ENCODE measurements at regions not wholly inside any gene's neighbourhood (a gene's known extent, or its start where the extent isn't known, plus 50 kb on each side); places are given as distances from the start of the nearest gene placed in this dataset.

- ChIA-PET POLR2A (no interaction called here), CTCF (ENCODE audit: low intra/inter-chr PET ratio, low total read pairs) (no interaction called here)
- BruUV-seq (replicated peaks): no TSS peak
- ATAC-seq (no peak), DNase-seq (ENCODE audit: low spot score) (no peak), FAIRE-seq (no peak)
- no peak overlapping the region for H3K27ac ChIP-seq (ENCODE audit: extremely low read length, insufficient read depth, low read length)
- no peaks in the 10 kb centered on the region for H4K20me1 ChIP-seq (ENCODE audit: insufficient read depth, low read length)
- H3K9me3 ChIP-seq (ENCODE audit: low read length): no peaks in the 10 kb centered on the region
- H3K79me2 ChIP-seq (ENCODE audit: insufficient read depth, low read length): no peaks in the 10 kb centered on the region
- no peaks in the 10 kb centered on the region for H3K36me3 ChIP-seq (replicated peaks in 1 of 2; ENCODE audit: control insufficient read depth in 1 of 2, insufficient read depth in 2 of 2, low read length in 2 of 2)
- no peaks in the 10 kb centered on the region for H3K27me3 ChIP-seq (ENCODE audit: control insufficient read depth in 1 of 2, insufficient read depth in 2 of 2, low read length in 2 of 2)
- no peak overlapping the region for H3K4me2 ChIP-seq (ENCODE audit: low read depth, low read length)
- H3K9ac ChIP-seq (ENCODE audit: insufficient read depth, low read depth, low read length): no peak overlapping the region
- intact Hi-C loops (cut with micrococcal nuclease; ENCODE audit: unreplicated experiment): no loop called here
- TF ChIP-seq ZNF510 (CRISPR knock-in tag; IDR thresholded peaks at IDR 0.05; ENCODE audit: low read depth): no peak
- no peak for TF ChIP-seq ZNF557 (CRISPR knock-in tag; IDR thresholded peaks at IDR 0.05)
- no peak for TF ChIP-seq ESRRA (CRISPR knock-in tag; IDR thresholded peaks at IDR 0.05; ENCODE audit: low read depth)
- TF ChIP-seq TEAD3 (CRISPR knock-in tag; optimal IDR thresholded peaks at IDR 0.05; ENCODE audit: borderline replicate concordance): no peak
- no peak for TF ChIP-seq ZBTB7B (CRISPR knock-in tag; IDR thresholded peaks at IDR 0.05)
- no peak for TF ChIP-seq ZNF772 (CRISPR knock-in tag; IDR thresholded peaks at IDR 0.05)
- TF ChIP-seq AHR (CRISPR knock-in tag; IDR thresholded peaks at IDR 0.05): no peak
- no peak for TF ChIP-seq HINFP (CRISPR knock-in tag; IDR thresholded peaks at IDR 0.05; ENCODE audit: low read depth)
- TF ChIP-seq IRF9 (CRISPR knock-in tag; IDR thresholded peaks at IDR 0.05; ENCODE audit: borderline replicate concordance): no peak
- no peaks in the 10 kb centered on the region for H3K4me1 ChIP-seq (ENCODE audit: insufficient read depth, low read length)
- no peak overlapping the region for H3K4me3 ChIP-seq (replicated peaks in 1 of 3; ENCODE audit: insufficient read depth in 1 of 3, low read depth in 2 of 3, low read length in 3 of 3)
- in situ Hi-C loops (cut with HindIII; ENCODE audit: extremely low pct_ligation_motif_present, low pct_unique_long_range_greater_than_20kb): no loop called here
- no peak overlapping the region for H2AFZ ChIP-seq (ENCODE audit: low read length)
Observed at GRCh38 chr13:47303626-47304025, 406.8 kb upstream of the HTR2A start.

Measured in HepG2 (cell line).